GM13976 (cell line): ENCODE measurements at regions not wholly inside any gene's neighbourhood (a gene's known extent, or its start where the extent isn't known, plus 50 kb on each side); places are given as distances from the start of the nearest gene placed in this dataset.

Experiments
- DNase-seq: peaks from one replicate; pipeline ENCODE4 v3.0.0; 2012; ENCODE audit warnings: low spot score
- in situ Hi-C: fragments of 300-500 bp; cut with MboI; formaldehyde crosslinking; loops from one replicate; pipeline ENCODE4 v1.12.0; 2022; ENCODE audit warnings: low sequenced_read_pairs, mixed read lengths, inconsistent platforms; ENCODE audit not compliant: unreplicated experiment
- TF ChIP-seq, protein P1 (sequence below): IDR thresholded peaks from 2 replicates; pipeline ENCODE4 v1.5.1; 2012; ENCODE audit warnings: borderline replicate concordance, mild to moderate bottlenecking; ENCODE audit not compliant: insufficient read depth; ENCODE audit errors: extremely low read depth, missing control alignments, control extremely low read depth

DNA sequence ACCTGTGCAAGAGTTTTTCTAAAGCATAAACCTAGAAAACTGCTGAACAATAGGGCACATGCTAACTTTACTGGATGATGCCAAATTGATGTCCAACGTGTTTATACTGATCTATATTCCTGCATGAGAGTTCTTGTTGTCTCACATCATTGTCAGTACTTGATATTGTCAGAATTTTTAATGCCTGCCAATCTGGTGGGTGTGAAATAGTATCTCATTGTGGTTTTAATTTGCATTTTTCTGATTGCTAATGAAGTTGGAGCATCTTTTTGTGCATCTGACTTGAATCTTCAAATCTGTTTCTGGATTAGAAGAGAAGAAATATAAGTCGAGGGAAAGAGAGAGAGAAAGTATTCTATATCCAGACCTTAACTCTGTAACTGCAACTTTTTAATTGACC, 309.8 kb upstream of the KIAA1217 start:
- no peak for DNase-seq
- TF ChIP-seq, protein P1, sequence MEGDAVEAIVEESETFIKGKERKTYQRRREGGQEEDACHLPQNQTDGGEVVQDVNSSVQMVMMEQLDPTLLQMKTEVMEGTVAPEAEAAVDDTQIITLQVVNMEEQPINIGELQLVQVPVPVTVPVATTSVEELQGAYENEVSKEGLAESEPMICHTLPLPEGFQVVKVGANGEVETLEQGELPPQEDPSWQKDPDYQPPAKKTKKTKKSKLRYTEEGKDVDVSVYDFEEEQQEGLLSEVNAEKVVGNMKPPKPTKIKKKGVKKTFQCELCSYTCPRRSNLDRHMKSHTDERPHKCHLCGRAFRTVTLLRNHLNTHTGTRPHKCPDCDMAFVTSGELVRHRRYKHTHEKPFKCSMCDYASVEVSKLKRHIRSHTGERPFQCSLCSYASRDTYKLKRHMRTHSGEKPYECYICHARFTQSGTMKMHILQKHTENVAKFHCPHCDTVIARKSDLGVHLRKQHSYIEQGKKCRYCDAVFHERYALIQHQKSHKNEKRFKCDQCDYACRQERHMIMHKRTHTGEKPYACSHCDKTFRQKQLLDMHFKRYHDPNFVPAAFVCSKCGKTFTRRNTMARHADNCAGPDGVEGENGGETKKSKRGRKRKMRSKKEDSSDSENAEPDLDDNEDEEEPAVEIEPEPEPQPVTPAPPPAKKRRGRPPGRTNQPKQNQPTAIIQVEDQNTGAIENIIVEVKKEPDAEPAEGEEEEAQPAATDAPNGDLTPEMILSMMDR: no peak
- in situ Hi-C loops: no loop called here

DNA sequence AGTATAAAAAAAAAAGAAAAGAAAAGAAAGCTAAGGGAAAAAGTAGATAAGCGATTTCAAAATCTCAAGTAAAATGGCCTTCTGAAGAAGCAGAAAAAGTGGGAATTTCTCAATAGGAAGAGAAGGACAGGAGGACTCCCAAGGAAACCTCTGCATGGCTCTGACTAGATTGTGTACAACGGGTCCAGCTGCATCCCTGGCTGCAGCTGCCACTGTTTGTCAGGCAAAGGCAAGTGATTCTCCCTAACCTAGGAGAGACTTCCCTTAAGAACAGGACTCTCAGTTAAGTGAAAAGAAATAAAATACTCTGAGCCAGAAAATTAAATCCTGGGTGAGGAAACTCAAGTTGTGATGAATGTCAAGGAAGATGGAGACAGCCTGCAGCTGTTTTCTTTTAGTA, 298.6 kb upstream of the KIAA1217 start:
- in situ Hi-C loops: no loop called here
- TF ChIP-seq, protein P1: no peak
- DNase-seq: no peak

- in situ Hi-C loops: no loop called here
- DNase-seq: no peak
- TF ChIP-seq, protein P1: no peak
Measured at GRCh38 chr10:23912884-23913404, 296.0 kb upstream of the KIAA1217 start.

DNA sequence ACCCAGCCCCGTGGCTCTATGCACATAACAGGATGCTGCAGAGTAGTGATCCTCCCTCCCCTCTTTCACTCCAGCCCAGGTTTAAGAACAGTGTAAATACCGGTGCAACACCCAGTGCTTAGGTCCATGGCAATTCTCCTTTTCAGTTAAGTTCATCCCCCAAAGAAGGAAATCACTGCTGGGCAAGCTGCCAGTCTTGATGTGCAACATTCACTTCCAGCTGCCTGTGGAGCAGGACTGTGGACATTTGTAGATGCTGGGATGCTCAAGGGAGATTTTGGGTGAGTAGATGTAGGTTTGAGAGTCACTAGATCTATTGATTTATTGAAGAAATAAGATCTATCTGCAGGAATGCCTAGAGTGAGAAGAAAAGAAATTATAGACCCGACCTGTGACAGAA, 294.3 kb upstream of the KIAA1217 start:
- in situ Hi-C loops: no loop called here
- TF ChIP-seq, protein P1: no peak

DNA sequence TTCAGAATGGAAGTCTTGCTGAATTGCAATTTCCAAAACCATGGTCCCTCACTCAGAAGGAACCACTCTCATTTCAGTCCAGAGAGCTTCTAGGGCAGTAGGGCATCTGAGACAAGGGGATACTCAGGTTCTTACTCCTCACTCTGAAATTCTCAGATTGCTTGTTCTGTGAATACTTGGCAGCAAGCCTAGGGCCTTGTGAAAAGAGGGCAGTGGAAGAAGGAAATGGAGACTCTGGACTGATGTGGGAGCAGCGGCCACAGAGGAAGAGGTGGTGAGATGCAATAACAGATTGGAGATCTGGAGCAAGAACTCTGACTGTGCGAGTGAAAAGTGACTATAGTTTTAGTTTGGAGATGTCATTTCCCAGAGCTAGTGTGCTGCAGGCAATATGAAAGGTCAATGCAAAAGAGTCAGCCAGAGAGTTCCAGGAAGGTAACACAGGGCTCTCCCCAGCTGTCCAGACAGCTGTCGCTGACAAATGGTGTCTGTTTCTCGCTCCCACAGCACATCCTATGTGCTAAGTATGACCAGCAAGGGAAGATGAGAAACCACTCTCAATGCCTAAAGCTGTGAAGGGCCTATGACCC, 291.6 kb upstream of the KIAA1217 start:
- in situ Hi-C loops: no loop called here
- TF ChIP-seq, protein P1: no peak
- DNase-seq: no peak

More for the DNA sequence above, 294.3 kb upstream of the KIAA1217 start:
- DNase-seq: no peak

DNA sequence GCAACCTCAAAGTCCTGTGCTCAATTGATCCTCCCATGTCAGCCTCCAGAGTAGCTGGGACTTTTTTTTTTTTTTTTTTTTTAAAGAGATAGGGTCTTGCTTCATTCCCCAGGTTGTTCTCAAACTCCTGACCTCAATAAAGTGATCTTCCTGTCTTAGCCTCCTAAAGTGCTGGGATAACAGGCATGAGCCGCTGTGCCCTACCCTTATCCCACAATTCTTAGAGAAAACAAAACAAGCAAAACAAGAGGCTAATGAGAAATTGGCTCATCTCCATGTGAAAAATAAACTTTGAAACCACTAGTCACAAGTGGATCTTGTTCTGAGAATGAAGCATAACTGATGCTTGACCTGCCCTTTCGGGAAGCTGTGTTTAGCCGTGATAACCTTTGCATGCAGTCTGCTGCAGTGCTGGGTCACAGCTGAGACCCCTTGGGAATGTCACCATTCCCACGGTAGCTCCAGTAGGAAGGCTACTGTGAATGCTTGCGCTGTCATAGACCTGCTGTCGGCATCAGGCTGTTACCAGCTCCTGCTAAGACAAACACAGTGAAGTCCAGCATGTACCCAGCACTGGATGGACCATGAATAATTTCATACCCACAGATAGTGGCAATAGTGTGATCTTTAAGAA, 290.7 kb upstream of the KIAA1217 start:
- in situ Hi-C loops: no loop called here
- TF ChIP-seq, protein P1: no peak
- DNase-seq: no peak

DNA sequence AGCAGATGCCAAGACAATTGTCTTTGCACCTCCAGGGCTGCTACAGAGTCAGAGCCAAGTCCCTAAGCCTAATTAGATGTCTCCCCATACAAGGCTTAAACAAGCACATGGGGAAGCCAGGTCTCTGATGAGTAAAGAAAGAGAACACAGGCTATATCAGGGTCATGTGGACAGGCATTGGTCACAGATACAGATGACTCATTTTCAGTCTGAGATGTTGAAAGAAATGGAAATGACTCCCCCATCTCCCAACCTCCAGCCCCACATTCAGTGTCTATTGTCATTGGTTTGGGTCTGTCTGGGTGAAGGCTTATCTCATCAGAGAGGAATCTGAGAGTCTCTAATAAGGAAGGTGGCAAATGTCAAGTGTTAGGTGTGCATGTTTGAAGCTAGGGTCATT, 290.1 kb upstream of the KIAA1217 start:
- in situ Hi-C loops: no loop called here
- DNase-seq: no peak
- TF ChIP-seq, protein P1: no peak
